ENCODE measurements at regions not wholly inside any gene's neighbourhood (a gene's known extent, or its start where the extent isn't known, plus 50 kb on each side); places are given as distances from the start of the nearest gene placed in this dataset.

- TF ChIP-seq RCOR1 (IDR thresholded peaks at IDR 0.05; ENCODE audit: insufficient replicate concordance, low read length) (no peak), POLR2A (IDR thresholded peaks at IDR 0.05; ENCODE audit: low read depth, low read length) (no peak), SMC3 (IDR thresholded peaks at IDR 0.05; ENCODE audit: low read depth, low read length) (no peak)
- TF ChIP-seq, protein P1, sequence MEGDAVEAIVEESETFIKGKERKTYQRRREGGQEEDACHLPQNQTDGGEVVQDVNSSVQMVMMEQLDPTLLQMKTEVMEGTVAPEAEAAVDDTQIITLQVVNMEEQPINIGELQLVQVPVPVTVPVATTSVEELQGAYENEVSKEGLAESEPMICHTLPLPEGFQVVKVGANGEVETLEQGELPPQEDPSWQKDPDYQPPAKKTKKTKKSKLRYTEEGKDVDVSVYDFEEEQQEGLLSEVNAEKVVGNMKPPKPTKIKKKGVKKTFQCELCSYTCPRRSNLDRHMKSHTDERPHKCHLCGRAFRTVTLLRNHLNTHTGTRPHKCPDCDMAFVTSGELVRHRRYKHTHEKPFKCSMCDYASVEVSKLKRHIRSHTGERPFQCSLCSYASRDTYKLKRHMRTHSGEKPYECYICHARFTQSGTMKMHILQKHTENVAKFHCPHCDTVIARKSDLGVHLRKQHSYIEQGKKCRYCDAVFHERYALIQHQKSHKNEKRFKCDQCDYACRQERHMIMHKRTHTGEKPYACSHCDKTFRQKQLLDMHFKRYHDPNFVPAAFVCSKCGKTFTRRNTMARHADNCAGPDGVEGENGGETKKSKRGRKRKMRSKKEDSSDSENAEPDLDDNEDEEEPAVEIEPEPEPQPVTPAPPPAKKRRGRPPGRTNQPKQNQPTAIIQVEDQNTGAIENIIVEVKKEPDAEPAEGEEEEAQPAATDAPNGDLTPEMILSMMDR (conservative IDR thresholded peaks at IDR 0.05; ENCODE audit: low read depth, low read length): no peak
These were observed 184.2 kb downstream of the ATPSCKMT start for GRCh38 chr5:10065428-10066000.

Data from IMR-90 (cell line).